Nephron (organoid): ENCODE measurements at regions not wholly inside any gene's neighbourhood (a gene's known extent, or its start where the extent isn't known, plus 50 kb on each side); places are given as distances from the start of the nearest gene placed in this dataset.

ENCODE experiments used
- H3K27ac Mint-ChIP-seq, 3 experiments: 2 replicates each; pipeline ENCODE4 v1.8.0; 2020; ENCODE audit warnings: mixed read lengths in 3 of 3, mild to moderate bottlenecking in 2 of 3, moderate library complexity in 1 of 3
- H3K27me3 Mint-ChIP-seq: 2 replicates; pipeline ENCODE4 v1.8.0; 2021; ENCODE audit warnings: low read depth, mild to moderate bottlenecking, moderate library complexity, mixed read lengths
- H3K36me3 Mint-ChIP-seq: 2 replicates; pipeline ENCODE4 v1.8.0; 2020; ENCODE audit warnings: low read depth, mixed read lengths
- H3K4me1 Mint-ChIP-seq: 2 replicates; pipeline ENCODE4 v1.8.0; 2020; ENCODE audit warnings: mixed read lengths
- H3K4me3 Mint-ChIP-seq, 3 experiments: 2 replicates each; pipeline ENCODE4 v1.8.0; 2020; ENCODE audit warnings: mild to moderate bottlenecking in 3 of 3, mixed read lengths in 3 of 3, moderate library complexity in 2 of 3
- H3K9me3 Mint-ChIP-seq: 2 replicates; pipeline ENCODE4 v1.8.0; 2020; ENCODE audit warnings: mixed read lengths
- TF ChIP-seq, protein P1 (sequence below), 3 experiments: fragments of 200-600 bp; sonication (generic); IDR thresholded peaks; one replicate each; pipeline ENCODE4 v1.5.0; 2021; ENCODE audit warnings: antibody characterized with exemption in 3 of 3; ENCODE audit not compliant: unreplicated experiment in 3 of 3

DNA sequence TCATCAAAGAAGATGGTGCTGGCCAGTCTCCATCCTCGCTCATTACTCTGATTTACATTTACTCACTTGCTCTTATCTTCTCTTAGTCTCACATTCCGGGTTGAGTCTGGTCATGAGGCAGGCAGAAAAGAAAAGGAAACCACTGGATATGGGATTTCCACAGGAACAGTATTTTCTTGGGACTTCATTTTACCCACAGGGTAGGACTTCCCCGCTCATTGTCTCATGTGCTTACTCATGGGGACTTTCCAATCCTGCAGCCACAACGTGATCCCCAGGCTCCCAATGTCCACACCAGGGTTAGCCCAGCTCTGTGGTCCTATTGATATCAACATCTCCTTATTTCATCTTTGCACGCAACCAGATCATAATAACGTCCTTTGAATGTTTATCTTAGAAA lies 373.8 kb downstream of the TMEM182 start:
- H3K4me1 Mint-ChIP-seq, result no peaks in the 10 kb centered on the region
- no peak overlapping the region for H3K27ac Mint-ChIP-seq
- no peaks in the 10 kb centered on the region for H3K9me3 Mint-ChIP-seq
- no peaks in the 10 kb centered on the region for H3K36me3 Mint-ChIP-seq
- TF ChIP-seq, protein P1, sequence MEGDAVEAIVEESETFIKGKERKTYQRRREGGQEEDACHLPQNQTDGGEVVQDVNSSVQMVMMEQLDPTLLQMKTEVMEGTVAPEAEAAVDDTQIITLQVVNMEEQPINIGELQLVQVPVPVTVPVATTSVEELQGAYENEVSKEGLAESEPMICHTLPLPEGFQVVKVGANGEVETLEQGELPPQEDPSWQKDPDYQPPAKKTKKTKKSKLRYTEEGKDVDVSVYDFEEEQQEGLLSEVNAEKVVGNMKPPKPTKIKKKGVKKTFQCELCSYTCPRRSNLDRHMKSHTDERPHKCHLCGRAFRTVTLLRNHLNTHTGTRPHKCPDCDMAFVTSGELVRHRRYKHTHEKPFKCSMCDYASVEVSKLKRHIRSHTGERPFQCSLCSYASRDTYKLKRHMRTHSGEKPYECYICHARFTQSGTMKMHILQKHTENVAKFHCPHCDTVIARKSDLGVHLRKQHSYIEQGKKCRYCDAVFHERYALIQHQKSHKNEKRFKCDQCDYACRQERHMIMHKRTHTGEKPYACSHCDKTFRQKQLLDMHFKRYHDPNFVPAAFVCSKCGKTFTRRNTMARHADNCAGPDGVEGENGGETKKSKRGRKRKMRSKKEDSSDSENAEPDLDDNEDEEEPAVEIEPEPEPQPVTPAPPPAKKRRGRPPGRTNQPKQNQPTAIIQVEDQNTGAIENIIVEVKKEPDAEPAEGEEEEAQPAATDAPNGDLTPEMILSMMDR (IDR thresholded peaks at IDR 0.05; ENCODE audit: unreplicated experiment in 3 of 3), result no peak
- H3K4me3 Mint-ChIP-seq, result no peak overlapping the region
- no peaks in the 10 kb centered on the region for H3K27me3 Mint-ChIP-seq

DNA sequence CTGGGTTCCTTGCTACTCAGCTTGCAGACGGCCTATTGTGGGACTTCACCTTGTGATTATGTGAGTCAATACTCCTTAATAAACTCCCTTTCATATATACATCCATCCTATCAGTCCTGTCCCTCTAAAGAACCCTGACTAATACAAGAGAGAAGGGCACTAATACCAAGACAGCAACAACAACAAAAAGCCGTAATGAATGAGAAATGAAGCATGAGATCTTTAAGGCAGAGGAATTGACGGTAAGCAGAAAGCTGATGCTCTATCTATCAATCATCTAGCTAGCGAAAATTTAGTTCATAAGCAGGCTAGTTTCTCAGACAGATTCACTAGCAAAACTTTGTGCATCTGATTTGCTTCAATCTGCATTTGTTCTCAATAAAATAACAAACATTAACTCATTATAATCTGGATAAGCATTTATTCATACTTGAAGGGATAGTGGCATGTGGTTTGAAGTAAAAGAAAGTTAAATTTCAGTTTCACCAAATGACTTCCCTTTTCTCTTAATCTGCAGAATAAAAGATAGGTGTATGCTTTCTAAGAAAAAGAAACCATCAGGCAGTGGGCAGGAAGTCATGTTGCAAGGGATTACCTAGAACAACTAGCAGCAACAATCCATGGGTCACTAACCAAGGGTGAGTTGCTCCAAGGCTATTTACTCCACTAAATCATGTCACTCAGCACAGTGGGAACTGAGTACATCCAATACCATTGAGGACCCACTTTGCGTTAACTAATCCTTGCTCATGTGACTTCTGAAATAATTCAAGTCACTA lies 376.5 kb downstream of the TMEM182 start:
- H3K36me3 Mint-ChIP-seq, result no peaks in the 10 kb centered on the region
- H3K4me3 Mint-ChIP-seq, result no peak overlapping the region
- TF ChIP-seq, protein P1 (IDR thresholded peaks at IDR 0.05; ENCODE audit: unreplicated experiment in 3 of 3), result no peak
- no peaks in the 10 kb centered on the region for H3K4me1 Mint-ChIP-seq
- no peaks in the 10 kb centered on the region for H3K27me3 Mint-ChIP-seq
- H3K9me3 Mint-ChIP-seq, result no peaks in the 10 kb centered on the region
- H3K27ac Mint-ChIP-seq, result no peak overlapping the region

DNA sequence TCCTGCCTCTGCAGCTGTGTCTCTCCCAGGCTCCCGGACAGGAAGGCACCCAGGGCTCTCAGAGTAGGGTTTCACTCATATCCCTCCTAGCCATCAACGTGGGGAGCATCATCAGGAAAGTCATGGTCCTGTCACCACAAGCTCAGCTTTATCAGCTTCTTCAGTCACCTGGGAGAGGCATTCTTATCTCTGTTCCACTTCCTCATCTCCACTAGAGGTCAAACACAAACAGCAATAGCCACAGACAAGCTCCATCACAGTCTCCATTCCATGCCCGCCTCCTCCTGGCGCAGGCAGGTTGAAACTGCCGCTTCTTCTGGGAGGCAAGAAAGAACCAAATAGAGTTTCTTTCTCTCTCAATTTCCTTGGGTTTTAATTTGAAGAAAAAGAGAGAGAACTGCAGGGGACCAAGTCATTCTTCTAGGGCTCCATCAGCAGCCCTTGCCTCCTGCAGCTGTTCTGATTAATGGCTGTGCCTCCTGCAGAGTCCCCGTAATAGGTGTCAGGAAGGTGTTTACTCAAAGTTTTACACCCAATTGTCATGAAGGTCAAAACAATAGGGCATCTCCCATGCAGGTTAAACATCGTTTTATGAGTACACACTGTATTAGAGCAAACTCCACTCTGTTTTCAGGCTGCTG lies 377.9 kb downstream of the TMEM182 start:
- Mint-ChIP-seq H3K4me3 (no peak overlapping the region), H3K9me3 (no peaks in the 10 kb centered on the region), H3K27ac (no peak overlapping the region), H3K4me1 (no peaks in the 10 kb centered on the region), H3K27me3 (no peaks in the 10 kb centered on the region), H3K36me3 (no peaks in the 10 kb centered on the region)
- TF ChIP-seq, protein P1 (IDR thresholded peaks at IDR 0.05; ENCODE audit: unreplicated experiment in 3 of 3), result no peak

DNA sequence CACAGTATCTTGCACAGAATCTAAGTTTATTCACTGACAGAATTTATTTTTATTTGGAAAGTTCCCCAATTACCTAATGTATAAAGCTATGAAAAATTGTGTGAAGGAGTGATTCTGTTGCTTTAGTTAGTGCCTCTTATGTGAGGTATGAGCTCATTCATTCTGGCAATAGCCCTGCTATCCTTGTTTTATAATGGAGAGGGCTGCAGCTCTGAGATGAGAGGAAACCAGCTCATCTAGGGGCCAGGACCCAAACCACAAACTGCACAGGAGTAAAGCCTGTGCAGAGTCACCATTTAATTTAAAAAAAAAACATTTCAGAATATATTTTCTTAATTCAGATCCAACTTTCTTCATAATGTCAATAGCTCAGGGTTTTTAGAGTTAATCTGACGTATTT lies 383.0 kb downstream of the TMEM182 start:
- Mint-ChIP-seq H3K27ac (no peak overlapping the region), H3K4me1 (no peaks in the 10 kb centered on the region), H3K36me3 (no peaks in the 10 kb centered on the region), H3K27me3 (no peaks in the 10 kb centered on the region), H3K4me3 (no peak overlapping the region), H3K9me3 (no peaks in the 10 kb centered on the region)
- TF ChIP-seq, protein P1 (IDR thresholded peaks at IDR 0.05; ENCODE audit: unreplicated experiment in 3 of 3), result no peak

DNA sequence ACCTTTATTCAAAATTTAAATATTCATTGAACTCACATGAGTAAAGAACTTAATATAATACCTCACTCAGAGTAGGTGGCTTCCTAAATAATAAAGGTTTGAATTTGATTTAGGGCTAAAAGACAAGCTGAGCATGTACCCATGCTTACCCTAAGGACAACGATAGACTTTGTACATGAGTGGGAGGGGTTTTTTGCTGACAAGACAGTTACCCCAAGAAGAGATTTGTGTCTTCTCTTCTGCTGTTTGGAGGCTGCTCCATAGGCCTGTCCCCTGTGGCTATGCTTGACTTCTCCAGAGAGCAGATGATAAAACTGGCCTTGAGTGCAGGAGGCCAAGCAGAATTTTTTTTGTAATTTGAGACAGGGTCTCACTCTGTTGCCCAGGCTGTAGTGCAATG lies 383.9 kb downstream of the TMEM182 start:
- no peak overlapping the region for H3K4me3 Mint-ChIP-seq
- H3K9me3 Mint-ChIP-seq, result no peaks in the 10 kb centered on the region
- H3K27me3 Mint-ChIP-seq, result no peaks in the 10 kb centered on the region
- no peaks in the 10 kb centered on the region for H3K4me1 Mint-ChIP-seq
- no peaks in the 10 kb centered on the region for H3K36me3 Mint-ChIP-seq
- H3K27ac Mint-ChIP-seq, result no peak overlapping the region
- TF ChIP-seq, protein P1 (IDR thresholded peaks at IDR 0.05; ENCODE audit: unreplicated experiment in 3 of 3), result no peak

DNA sequence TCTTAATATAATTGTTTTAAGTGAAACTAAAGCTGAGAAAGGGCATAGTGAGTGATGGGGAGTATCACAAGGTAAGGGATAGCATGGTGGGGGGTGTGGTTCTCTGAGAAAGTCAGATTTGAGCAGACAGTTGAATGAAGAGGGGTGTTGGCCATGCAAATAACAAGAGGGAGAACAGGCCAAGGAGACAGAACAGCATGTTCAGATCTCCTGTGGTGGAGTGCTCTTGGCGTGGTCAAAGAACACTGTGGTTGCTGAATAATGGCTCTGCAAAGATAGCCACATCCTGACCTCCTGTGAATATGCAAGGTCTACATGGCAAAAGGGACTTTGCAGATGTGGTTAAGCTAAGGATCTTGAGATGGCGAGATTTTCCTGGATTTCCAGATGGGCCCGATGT lies 389.2 kb downstream of the TMEM182 start:
- Mint-ChIP-seq H3K27ac (no peak overlapping the region), H3K4me3 (no peak overlapping the region), H3K4me1 (peaks cover 11% of the 10 kb centered on the region), H3K27me3 (no peaks in the 10 kb centered on the region), H3K9me3 (peaks cover 3% of the 10 kb centered on the region), H3K36me3 (no peaks in the 10 kb centered on the region)
- TF ChIP-seq, protein P1 (IDR thresholded peaks at IDR 0.05; ENCODE audit: unreplicated experiment in 3 of 3), result no peak
